ENCODE measurements at regions not wholly inside any gene's neighbourhood (a gene's known extent, or its start where the extent isn't known, plus 50 kb on each side); places are given as distances from the start of the nearest gene placed in this dataset.

DNA sequence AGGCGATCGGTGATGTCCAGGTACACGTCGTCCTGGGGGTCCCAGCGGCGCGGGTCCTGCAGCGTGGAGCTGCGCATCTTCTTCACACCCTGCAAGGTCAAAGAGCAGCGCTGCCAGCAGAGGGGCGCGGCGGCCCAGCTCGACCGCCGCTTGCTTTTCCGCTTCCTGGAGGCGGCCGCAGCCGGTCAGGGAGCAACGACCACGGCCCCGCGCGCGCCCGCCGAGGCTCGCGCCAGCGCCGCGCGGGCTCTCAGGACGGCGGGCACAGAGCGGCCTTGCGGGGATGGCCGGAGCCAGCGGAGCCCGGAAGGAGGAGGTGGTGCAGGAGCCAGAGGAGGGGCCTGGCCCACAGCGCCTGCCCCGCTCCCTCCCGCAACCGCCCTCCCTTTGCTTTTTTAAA, 76.4 kb upstream of the CDC14C start:
- CTCF ChIA-PET (ENCODE audit: partially characterized antibody): no interaction called here
- Histone ChIP-seq H3K56ac (replicated peaks; ENCODE audit: insufficient read length, low read depth, low read length) (no peak overlapping the region), H3K79me2 (ENCODE audit: control insufficient read depth in 1 of 2, insufficient read depth in 2 of 2, low read length in 2 of 2) (no peaks in the 10 kb centered on the region), H3K36me3 (ENCODE audit: control insufficient read depth in 2 of 4, insufficient read depth in 4 of 4, low read length in 3 of 4) (no peaks in the 10 kb centered on the region), H2BK5ac (ENCODE audit: low read depth, low read length) (no peak overlapping the region), H3K23ac (ENCODE audit: insufficient read length) (no peak overlapping the region), H3K4me2 (ENCODE audit: insufficient read depth in 1 of 2, low read depth in 2 of 2, low read length in 2 of 2) (no peak overlapping the region), H3K27ac (ENCODE audit: low read depth, low read length) (no peak overlapping the region), H2BK12ac (ENCODE audit: low read depth, low read length) (no peak overlapping the region), H3K4me1 (replicated peaks in 1 of 4; ENCODE audit: control insufficient read depth in 3 of 4, insufficient read depth in 4 of 4, low read length in 3 of 4) (no peaks in the 10 kb centered on the region), H2BK15ac (ENCODE audit: low read length) (no peak overlapping the region), H3K9me3 (ENCODE audit: insufficient read depth in 2 of 2, low read depth in 1 of 2, low read length in 1 of 2) (peaks cover 0 to 5% of the 10 kb centered on the region in 2 experiments; a peak in 1 of 4 replicates), H3K4ac (replicated peaks; ENCODE audit: insufficient read length, low read depth, low read length) (no peak overlapping the region), H4K20me1 (replicated peaks in 1 of 2; ENCODE audit: control insufficient read depth in 1 of 2, insufficient read depth in 2 of 2, low read length in 2 of 2) (no peaks in the 10 kb centered on the region), H3K27me3 (replicated peaks in 1 of 4; ENCODE audit: control insufficient read depth in 3 of 4, extremely low read depth in 1 of 4, insufficient read depth in 3 of 4, low read length in 3 of 4) (no peaks in the 10 kb centered on the region), H2BK20ac (ENCODE audit: low read length) (no peak overlapping the region), H3K4me3 (ENCODE audit: extremely low read depth in 1 of 4, insufficient read depth in 2 of 4, low read depth in 3 of 4, low read length in 4 of 4) (no peak overlapping the region), H2AK5ac (ENCODE audit: low read depth, low read length) (no peak overlapping the region), H3K23me2 (ENCODE audit: low read depth, low read length) (no peaks in the 10 kb centered on the region), H2BK120ac (replicated peaks; ENCODE audit: low read depth, low read length) (no peak overlapping the region), H2AFZ (ENCODE audit: low read length) (no peak overlapping the region), H3K79me1 (ENCODE audit: low read depth, low read length) (no peaks in the 10 kb centered on the region), H3K14ac (ENCODE audit: insufficient read length) (no peak overlapping the region), H4K8ac (ENCODE audit: extremely low read depth, insufficient read depth, low read length) (no peak overlapping the region), H4K5ac (ENCODE audit: insufficient read length, low read depth, low read length) (no peak overlapping the region), H3K9ac (replicated peaks in 1 of 4; ENCODE audit: extremely low read depth in 1 of 4, low read depth in 3 of 4, low read length in 3 of 4) (no peak overlapping the region), H4K91ac (replicated peaks; ENCODE audit: insufficient read length, low read length) (no peak overlapping the region), H3K18ac (ENCODE audit: extremely low read depth, low read length) (no peak overlapping the region)
- DNase-seq (ENCODE audit: low read depth in 1 of 2, low spot score in 2 of 2) (no peak), FAIRE-seq (no peak)
- POLR2A ChIA-PET (ENCODE audit: partially characterized antibody): no interaction called here
- WGBS, 2 experiments (ENCODE audit: extremely low coverage in 1 of 2, insufficient coverage in 1 of 2, insufficient read length in 1 of 2, insufficient replicate concordance in 2 of 2, low coverage in 1 of 2, low lambda C conversion rate in 2 of 2, missing lambda C conversion rate in 1 of 2): 92% methylated on average over 39 of the region's 45 CpGs; no CpG with 5 or more reads in 1 of the 2 experiments
- no peak for TF ChIP-seq SP1 (IDR thresholded peaks at IDR 0.05; ENCODE audit: low read depth, low read length)
- TF ChIP-seq EZH2 (IDR thresholded peaks at IDR 0.05; ENCODE audit: low read depth, low read length, severe bottlenecking): no peak
- TF ChIP-seq SIN3A (conservative IDR thresholded peaks at IDR 0.05 in 1 of 2, IDR thresholded peaks at IDR 0.05 in 1 of 2; ENCODE audit: low read depth in 1 of 2, low read length in 2 of 2): no peak
- TF ChIP-seq MAX (IDR thresholded peaks at IDR 0.05): no peak
- no peak for TF ChIP-seq CHD1 (IDR thresholded peaks at IDR 0.05; ENCODE audit: low read depth, low read length)
- no peak for TF ChIP-seq CTBP2 (IDR thresholded peaks at IDR 0.05; ENCODE audit: borderline replicate concordance, insufficient read depth, insufficient read length, low read length)
- TF ChIP-seq CREB1 (IDR thresholded peaks at IDR 0.05): no peak
- no peak for TF ChIP-seq TAF1 (IDR thresholded peaks at IDR 0.05; ENCODE audit: low read depth, low read length)
- no peak for TF ChIP-seq TAF7 (optimal IDR thresholded peaks at IDR 0.05; ENCODE audit: borderline replicate concordance, low read depth, low read length)
- TF ChIP-seq SP4 (IDR thresholded peaks at IDR 0.05; ENCODE audit: low read length): no peak
- TF ChIP-seq KDM5A (IDR thresholded peaks at IDR 0.05; ENCODE audit: low read length): no peak
- no peak for TF ChIP-seq USF2 (IDR thresholded peaks at IDR 0.05; ENCODE audit: low read length)
- no peak for TF ChIP-seq EP300 (IDR thresholded peaks at IDR 0.05; ENCODE audit: borderline replicate concordance in 1 of 2, low read depth in 2 of 2, low read length in 2 of 2)
- TF ChIP-seq SUZ12 (IDR thresholded peaks at IDR 0.05; ENCODE audit: low read length): no peak
